HG02798 (cell line): ENCODE measurements at regions not wholly inside any gene's neighbourhood (a gene's known extent, or its start where the extent isn't known, plus 50 kb on each side); places are given as distances from the start of the nearest gene placed in this dataset.
"Not testable (repeated sequence)": the region's sequence is repeated elsewhere in the genome, so short reads cannot be mapped to it uniquely, and the experiment has no call there.

Source experiments
- ATAC-seq: cut with Tn5 transposase; IDR thresholded peaks from one replicate; pipeline ENCODE4 v1.9.1; 2021; ENCODE audit warnings: mild to moderate bottlenecking; ENCODE audit not compliant: unreplicated experiment, poor library complexity

GRCh38 chr1:181251001-181251712 is 162.7 kb downstream of the IER5 start:
- no peak for ATAC-seq

- ATAC-seq: no peak
Observed at GRCh38 chr1:181251713-181252075, 163.2 kb downstream of the IER5 start.

GRCh38 chr1:181253601-181254000 is 165.1 kb downstream of the IER5 start:
- ATAC-seq: not testable (repeated sequence)

- no peak for ATAC-seq
Observed at GRCh38 chr1:181255270-181255929, 166.9 kb downstream of the IER5 start.

GRCh38 chr1:181257117-181257516 is 168.6 kb downstream of the IER5 start:
- peak; percentile 91 for ATAC-seq

- ATAC-seq: no peak
Observed at GRCh38 chr1:181259026-181259745, 170.7 kb downstream of the IER5 start.

- ATAC-seq: peak; percentile 49
Observed at GRCh38 chr1:181260271-181260670, 171.8 kb downstream of the IER5 start.

GRCh38 chr1:181260994-181261393 is 172.5 kb downstream of the IER5 start:
- no peak for ATAC-seq

GRCh38 chr1:181262069-181262468 is 173.6 kb downstream of the IER5 start:
- ATAC-seq: no peak

- ATAC-seq: no peak
Observed at GRCh38 chr1:181263444-181263843, 174.9 kb downstream of the IER5 start.

- ATAC-seq: no peak
Observed at GRCh38 chr1:181264821-181265220, 176.3 kb downstream of the IER5 start.

- ATAC-seq: no peak
Observed at GRCh38 chr1:181284978-181285377, 196.5 kb downstream of the IER5 start.

- ATAC-seq: no peak
Observed at GRCh38 chr1:181295217-181295616, 188.1 kb upstream of the CACNA1E start.

- ATAC-seq: no peak
Observed at GRCh38 chr1:181296180-181296579, 187.1 kb upstream of the CACNA1E start.

GRCh38 chr1:181308098-181308497 is 175.2 kb upstream of the CACNA1E start:
- no peak for ATAC-seq

- ATAC-seq: no peak
Observed at GRCh38 chr1:181310560-181310959, 172.8 kb upstream of the CACNA1E start.

- ATAC-seq: no peak
Observed at GRCh38 chr1:181312946-181313345, 170.4 kb upstream of the CACNA1E start.

GRCh38 chr1:181313466-181313865 is 169.9 kb upstream of the CACNA1E start:
- ATAC-seq: no peak

- ATAC-seq: no peak
Observed at GRCh38 chr1:181314010-181314409, 169.3 kb upstream of the CACNA1E start.

GRCh38 chr1:181314959-181315358 is 168.4 kb upstream of the CACNA1E start:
- ATAC-seq: no peak

GRCh38 chr1:181317261-181317930 is 165.9 kb upstream of the CACNA1E start:
- ATAC-seq: no peak
